CD8-positive, alpha-beta memory T cell (primary cell): ENCODE measurements at regions not wholly inside any gene's neighbourhood (a gene's known extent, or its start where the extent isn't known, plus 50 kb on each side); places are given as distances from the start of the nearest gene placed in this dataset.

Experiments
- CTCF ChIA-PET: fragments of 350-600 bp; sonication (Branson Sonifier 250); formaldehyde crosslinking; loops from one replicate; lab custom pipeline; 2021; ENCODE audit warnings: antibody characterized with exemption; lab: Charles Lee
- POLR2A ChIA-PET: fragments of 350-600 bp; sonication (Branson Sonifier 250); formaldehyde crosslinking; loops from one replicate; lab custom pipeline; 2021; ENCODE audit warnings: antibody characterized with exemption; lab: Charles Lee
- DNase-seq, 5 donors: peaks; one replicate each; pipeline versions ENCODE4 v3.0.0 to v3.0.0-alpha.2; 2020 to 2022; ENCODE audit warnings: mixed read lengths in 1 of 5
- H3K27ac ChIP-seq: one replicate; pipeline ENCODE4 v1.7.0; 2013; ENCODE audit warnings: low read depth, mild to moderate bottlenecking, low read length, moderate library complexity
- H3K27me3 ChIP-seq: 2 replicates; pipeline ENCODE4 v1.7.0; 2013; ENCODE audit warnings: low read length, mild to moderate bottlenecking; ENCODE audit not compliant: insufficient read depth, poor library complexity, severe bottlenecking
- H3K36me3 ChIP-seq: 2 replicates; pipeline ENCODE4 v1.7.0; 2013; ENCODE audit warnings: mild to moderate bottlenecking, low read length, moderate library complexity; ENCODE audit not compliant: insufficient read depth
- H3K4me1 ChIP-seq: 2 replicates; pipeline ENCODE4 v1.7.0; 2013; ENCODE audit warnings: mild to moderate bottlenecking, low read length, moderate library complexity; ENCODE audit not compliant: insufficient read depth
- H3K4me3 ChIP-seq: 2 replicates; pipeline ENCODE4 v1.7.0; 2013; ENCODE audit warnings: mild to moderate bottlenecking, low read length
- H3K9me3 ChIP-seq: 2 replicates; pipeline ENCODE4 v1.7.0; 2013; ENCODE audit warnings: mild to moderate bottlenecking, low read length
- H3K27ac Mint-ChIP-seq, 8 donors: one replicate each; pipeline ENCODE4 v1.8.0; 2020 to 2021; ENCODE audit warnings: mixed read lengths in 8 of 8, mild to moderate bottlenecking in 6 of 8, inconsistent platforms in 3 of 8, moderate library complexity in 3 of 8
- H3K27me3 Mint-ChIP-seq, 2 donors: one replicate each; pipeline ENCODE4 v1.8.0; 2020 to 2021; ENCODE audit warnings: mixed read lengths in 2 of 2, mild to moderate bottlenecking in 1 of 2, moderate library complexity in 1 of 2
- H3K36me3 Mint-ChIP-seq, 3 donors: one replicate each; pipeline ENCODE4 v1.8.0; 2020 to 2021; ENCODE audit warnings: mixed read lengths in 3 of 3, inconsistent platforms in 1 of 3, mild to moderate bottlenecking in 1 of 3
- H3K4me1 Mint-ChIP-seq, 3 donors: one replicate each; pipeline ENCODE4 v1.8.0; 2020 to 2021; ENCODE audit warnings: mixed read lengths in 3 of 3, inconsistent platforms in 1 of 3, mild to moderate bottlenecking in 1 of 3
- H3K4me3 Mint-ChIP-seq, 7 donors: one replicate each; pipeline ENCODE4 v1.8.0; 2020 to 2021; ENCODE audit warnings: mixed read lengths in 7 of 7, mild to moderate bottlenecking in 6 of 7, moderate library complexity in 4 of 7, inconsistent platforms in 2 of 7
- H3K9me3 Mint-ChIP-seq, 5 donors: one replicate each; pipeline ENCODE4 v1.8.0; 2020 to 2022; ENCODE audit warnings: mixed read lengths in 5 of 5, mild to moderate bottlenecking in 3 of 5, moderate library complexity in 2 of 5, inconsistent platforms in 1 of 5

DNA sequence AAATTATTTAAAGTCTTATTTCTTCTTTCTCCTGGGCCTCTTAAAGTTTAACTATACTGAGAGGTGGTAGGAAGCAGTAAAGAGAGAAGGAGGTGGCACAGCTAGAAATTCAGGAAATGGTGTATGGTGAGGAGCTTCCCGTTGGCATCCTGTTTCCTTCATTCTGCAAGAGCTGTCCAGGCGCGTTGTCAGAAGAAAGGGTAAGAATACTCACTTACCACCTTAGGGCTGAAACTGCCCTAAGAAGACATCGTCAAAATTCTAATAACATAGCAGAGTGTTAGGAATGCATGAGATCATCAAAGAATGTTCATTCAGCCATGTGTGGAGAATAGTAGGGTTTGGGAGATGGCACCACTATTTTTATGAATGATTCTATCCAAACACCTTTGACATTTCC, 699.6 kb downstream of the MCTP2 start:
- Mint-ChIP-seq H3K36me3 (no peaks in the 10 kb centered on the region), H3K4me3 (no peak overlapping the region), H3K27me3 (no peaks in the 10 kb centered on the region), H3K27ac (no peak overlapping the region), H3K9me3 (peaks cover 0 to 12% (median 3%) of the 10 kb centered on the region in 5 donors), H3K4me1 (no peaks in the 10 kb centered on the region)
- no peaks in the 10 kb centered on the region for H3K4me1 ChIP-seq
- POLR2A ChIA-PET: no interaction called here
- CTCF ChIA-PET: no interaction called here
- H3K27ac ChIP-seq: no peak overlapping the region
- H3K9me3 ChIP-seq: no peaks in the 10 kb centered on the region
- H3K27me3 ChIP-seq: no peaks in the 10 kb centered on the region
- no peaks in the 10 kb centered on the region for H3K36me3 ChIP-seq
- DNase-seq: no peak
- H3K4me3 ChIP-seq: no peak overlapping the region

DNA sequence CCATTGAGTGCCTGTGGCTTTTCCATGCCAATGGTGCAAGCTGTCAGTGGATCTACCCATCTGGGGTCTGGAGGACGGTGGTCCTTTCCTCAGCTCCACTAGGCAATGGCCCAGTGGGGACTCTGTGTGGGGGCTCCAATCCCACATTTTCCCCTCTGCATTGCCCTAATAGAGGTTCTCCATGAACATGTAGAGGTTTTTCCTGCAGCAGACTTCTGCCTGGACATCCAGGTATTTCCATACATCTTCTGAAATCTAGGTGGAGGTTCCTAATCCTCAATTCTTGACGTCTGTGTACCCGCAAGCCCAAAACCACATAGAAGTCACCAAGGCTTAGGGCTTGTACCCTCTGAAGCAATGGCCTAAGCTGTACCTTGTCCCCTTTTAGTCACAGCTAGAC, 703.1 kb downstream of the MCTP2 start:
- Histone ChIP-seq H3K4me3 (no peak overlapping the region), H3K4me1 (no peaks in the 10 kb centered on the region), H3K27me3 (no peaks in the 10 kb centered on the region), H3K9me3 (no peaks in the 10 kb centered on the region), H3K36me3 (no peaks in the 10 kb centered on the region), H3K27ac (no peak overlapping the region)
- no peaks in the 10 kb centered on the region for H3K4me1 Mint-ChIP-seq
- DNase-seq: no peak
- no peaks in the 10 kb centered on the region for H3K27me3 Mint-ChIP-seq
- peaks cover 0 to 10% (median 3%) of the 10 kb centered on the region in 5 donors for H3K9me3 Mint-ChIP-seq
- no peaks in the 10 kb centered on the region for H3K36me3 Mint-ChIP-seq
- POLR2A ChIA-PET: no interaction called here
- no peak overlapping the region for H3K27ac Mint-ChIP-seq
- no peak overlapping the region for H3K4me3 Mint-ChIP-seq
- CTCF ChIA-PET: no interaction called here

DNA sequence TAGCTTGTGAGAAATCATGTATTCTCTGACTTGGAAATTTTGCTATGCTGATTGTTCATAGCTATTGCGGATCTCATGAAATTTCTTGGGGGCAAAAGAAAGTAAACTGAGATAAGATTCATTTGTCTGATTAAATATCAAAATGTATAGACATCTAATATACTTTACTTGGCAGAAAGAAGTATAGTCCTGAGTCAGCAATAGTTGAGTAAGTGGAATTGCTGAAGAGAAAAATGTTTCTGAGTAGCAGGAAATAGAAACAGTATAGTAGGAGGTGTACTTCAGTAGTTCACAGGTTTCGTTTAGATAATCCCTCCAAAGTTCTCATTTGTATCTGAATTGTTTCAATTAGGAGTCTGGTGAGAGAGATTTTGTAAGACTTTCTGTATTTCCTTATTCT, 705.9 kb downstream of the MCTP2 start:
- Mint-ChIP-seq H3K27me3 (no peaks in the 10 kb centered on the region), H3K36me3 (no peaks in the 10 kb centered on the region), H3K4me1 (no peaks in the 10 kb centered on the region), H3K27ac (no peak overlapping the region), H3K9me3 (peaks cover 0 to 10% (median 3%) of the 10 kb centered on the region in 5 donors), H3K4me3 (no peak overlapping the region)
- no peaks in the 10 kb centered on the region for H3K4me1 ChIP-seq
- no peak overlapping the region for H3K4me3 ChIP-seq
- no peaks in the 10 kb centered on the region for H3K27me3 ChIP-seq
- no peaks in the 10 kb centered on the region for H3K36me3 ChIP-seq
- CTCF ChIA-PET: no interaction called here
- H3K27ac ChIP-seq: no peak overlapping the region
- POLR2A ChIA-PET: no interaction called here
- H3K9me3 ChIP-seq: no peaks in the 10 kb centered on the region
- DNase-seq: no peak

DNA sequence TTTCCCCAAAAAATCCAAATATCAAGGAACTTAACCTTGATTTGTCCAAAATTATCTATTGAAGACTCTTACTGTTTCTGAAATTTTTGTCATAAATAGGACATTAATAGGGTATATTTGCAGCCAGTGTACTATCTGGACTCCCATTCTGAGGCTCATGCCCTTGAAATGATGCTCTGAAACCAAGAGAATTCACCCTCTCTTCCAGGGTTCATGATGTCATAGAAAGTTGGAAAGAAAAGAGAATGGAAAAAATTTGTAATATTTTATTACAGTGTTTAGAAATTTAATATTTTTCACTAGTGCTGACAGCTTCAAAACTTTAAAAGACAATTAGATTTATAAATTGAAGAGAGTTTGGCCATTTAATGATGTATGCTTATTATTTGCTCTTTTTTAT, 712.5 kb downstream of the MCTP2 start:
- Mint-ChIP-seq H3K4me1 (no peaks in the 10 kb centered on the region), H3K4me3 (no peak overlapping the region), H3K36me3 (no peaks in the 10 kb centered on the region), H3K27me3 (no peaks in the 10 kb centered on the region), H3K9me3 (peaks cover 0 to 7% (median 2%) of the 10 kb centered on the region in 5 donors), H3K27ac (no peak overlapping the region)
- ChIA-PET POLR2A (no interaction called here), CTCF (no interaction called here)
- no peaks in the 10 kb centered on the region for H3K27me3 ChIP-seq
- no peaks in the 10 kb centered on the region for H3K4me1 ChIP-seq
- no peak for DNase-seq
- no peak overlapping the region for H3K4me3 ChIP-seq
- no peak overlapping the region for H3K27ac ChIP-seq
- H3K9me3 ChIP-seq: no peaks in the 10 kb centered on the region
- H3K36me3 ChIP-seq: no peaks in the 10 kb centered on the region

DNA sequence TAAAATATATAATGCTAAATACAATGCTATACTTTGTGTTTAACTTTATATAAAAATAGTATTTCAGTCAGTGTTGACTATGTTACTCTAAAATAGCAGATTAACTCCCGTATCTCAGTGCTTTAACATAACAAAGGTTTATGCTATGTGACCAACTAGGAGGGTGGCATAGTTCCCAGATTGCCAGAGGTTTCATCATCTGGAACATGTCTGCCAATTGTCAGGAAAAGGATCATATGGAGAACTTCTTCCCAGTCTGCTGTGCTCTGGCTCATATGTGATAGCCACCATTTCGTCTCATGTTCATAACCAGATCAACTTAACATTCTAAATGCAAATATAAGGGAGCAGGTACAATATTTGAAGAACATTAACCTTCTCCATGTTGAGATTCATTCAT, 720.2 kb downstream of the MCTP2 start:
- Histone ChIP-seq H3K4me1 (no peaks in the 10 kb centered on the region), H3K4me3 (no peak overlapping the region), H3K9me3 (no peaks in the 10 kb centered on the region), H3K27me3 (no peaks in the 10 kb centered on the region), H3K36me3 (no peaks in the 10 kb centered on the region), H3K27ac (no peak overlapping the region)
- Mint-ChIP-seq H3K4me3 (no peak overlapping the region), H3K36me3 (no peaks in the 10 kb centered on the region), H3K4me1 (no peaks in the 10 kb centered on the region), H3K27me3 (peaks cover 0 to 1% of the 10 kb centered on the region in 2 donors), H3K27ac (no peak overlapping the region), H3K9me3 (peaks cover 4 to 22% (median 10%) of the 10 kb centered on the region in 5 donors)
- POLR2A ChIA-PET: no interaction called here
- no peak for DNase-seq
- CTCF ChIA-PET: no interaction called here

DNA sequence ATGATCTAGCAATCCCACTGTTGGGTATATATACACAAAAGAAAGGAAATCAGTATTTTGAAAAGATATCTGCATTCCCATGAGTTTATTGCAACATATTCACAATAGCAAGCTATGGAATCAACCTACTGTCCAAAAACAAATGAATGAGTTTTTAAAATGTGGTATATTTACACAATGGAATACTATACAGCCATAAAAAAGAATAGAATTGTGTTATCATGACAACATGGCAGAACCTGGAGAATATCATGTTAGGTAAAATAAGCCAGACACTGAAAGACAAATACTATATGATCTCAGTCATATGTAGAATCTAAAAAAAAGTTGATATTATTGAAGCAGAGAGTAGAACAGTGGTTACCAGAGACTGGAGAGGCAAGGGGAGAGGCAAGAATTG, 732.6 kb downstream of the MCTP2 start:
- Histone ChIP-seq H3K9me3 (no peaks in the 10 kb centered on the region), H3K27ac (no peak overlapping the region), H3K4me3 (no peak overlapping the region), H3K27me3 (no peaks in the 10 kb centered on the region), H3K36me3 (no peaks in the 10 kb centered on the region), H3K4me1 (no peaks in the 10 kb centered on the region)
- Mint-ChIP-seq H3K4me3 (no peak overlapping the region), H3K27me3 (peaks cover 0 to 1% of the 10 kb centered on the region in 2 donors), H3K9me3 (peaks cover 0 to 12% (median 8%) of the 10 kb centered on the region in 5 donors), H3K4me1 (no peaks in the 10 kb centered on the region), H3K36me3 (no peaks in the 10 kb centered on the region), H3K27ac (no peak overlapping the region)
- CTCF ChIA-PET: no interaction called here
- POLR2A ChIA-PET: no interaction called here
- no peak for DNase-seq

DNA sequence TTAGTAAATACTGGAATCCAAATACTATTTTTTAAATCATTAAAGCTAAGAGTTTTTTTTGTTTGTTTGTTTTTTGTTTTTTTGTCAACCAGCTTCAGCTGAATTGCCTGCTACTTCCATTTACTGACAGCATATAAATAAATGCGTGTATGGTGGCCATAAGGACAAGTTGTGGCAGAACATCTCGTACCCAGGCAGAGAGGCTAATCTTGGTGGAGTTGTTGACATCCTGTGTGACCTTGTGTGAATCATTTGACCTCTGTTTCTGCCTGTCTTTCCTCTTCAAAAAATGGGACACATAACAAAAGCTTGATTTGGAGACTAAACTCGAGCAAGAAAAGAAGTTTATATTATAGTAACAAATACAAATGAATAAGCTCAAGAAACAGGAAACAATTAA, 734.2 kb downstream of the MCTP2 start:
- H3K27ac Mint-ChIP-seq: no peak overlapping the region
- no peaks in the 10 kb centered on the region for H3K36me3 Mint-ChIP-seq
- no peaks in the 10 kb centered on the region for H3K4me1 Mint-ChIP-seq
- ChIA-PET CTCF (no interaction called here), POLR2A (no interaction called here)
- H3K9me3 Mint-ChIP-seq: peaks cover 0 to 8% (median 6%) of the 10 kb centered on the region in 5 donors
- no peaks in the 10 kb centered on the region for H3K36me3 ChIP-seq
- H3K4me3 ChIP-seq: no peak overlapping the region
- H3K27me3 Mint-ChIP-seq: peaks cover 0 to 1% of the 10 kb centered on the region in 2 donors
- no peaks in the 10 kb centered on the region for H3K27me3 ChIP-seq
- no peak for DNase-seq
- no peak overlapping the region for H3K27ac ChIP-seq
- H3K9me3 ChIP-seq: no peaks in the 10 kb centered on the region
- H3K4me3 Mint-ChIP-seq: no peak overlapping the region
- H3K4me1 ChIP-seq: no peaks in the 10 kb centered on the region

DNA sequence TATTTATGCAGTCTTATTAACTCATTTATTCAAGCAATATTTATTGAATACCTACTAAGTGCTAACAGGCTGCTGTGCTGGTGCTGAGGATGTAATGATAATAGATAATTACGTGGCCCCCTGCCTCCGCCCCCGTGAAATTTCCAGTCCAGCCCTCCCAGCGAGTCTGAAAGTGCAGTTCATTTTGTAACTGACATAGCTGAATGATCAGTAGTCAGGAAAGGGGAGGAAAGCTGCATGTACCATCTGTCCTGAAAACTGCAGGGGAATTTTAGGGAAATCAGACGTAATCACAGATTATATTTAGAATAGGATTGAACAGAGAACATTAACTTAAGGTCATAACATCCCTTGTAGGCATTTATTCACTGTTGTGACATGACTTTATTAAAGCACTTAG, 736.8 kb downstream of the MCTP2 start:
- H3K27ac Mint-ChIP-seq: no peak overlapping the region
- no peaks in the 10 kb centered on the region for H3K36me3 Mint-ChIP-seq
- H3K27me3 ChIP-seq: no peaks in the 10 kb centered on the region
- H3K4me3 Mint-ChIP-seq: no peak overlapping the region
- DNase-seq: no peak
- peaks cover 0 to 1% of the 10 kb centered on the region in 2 donors for H3K27me3 Mint-ChIP-seq
- H3K4me1 ChIP-seq: no peaks in the 10 kb centered on the region
- POLR2A ChIA-PET: no interaction called here
- no peaks in the 10 kb centered on the region for H3K36me3 ChIP-seq
- H3K27ac ChIP-seq: no peak overlapping the region
- no peaks in the 10 kb centered on the region for H3K9me3 ChIP-seq
- peaks cover 0 to 8% (median 2%) of the 10 kb centered on the region in 5 donors for H3K9me3 Mint-ChIP-seq
- CTCF ChIA-PET: no interaction called here
- no peak overlapping the region for H3K4me3 ChIP-seq
- H3K4me1 Mint-ChIP-seq: no peaks in the 10 kb centered on the region

DNA sequence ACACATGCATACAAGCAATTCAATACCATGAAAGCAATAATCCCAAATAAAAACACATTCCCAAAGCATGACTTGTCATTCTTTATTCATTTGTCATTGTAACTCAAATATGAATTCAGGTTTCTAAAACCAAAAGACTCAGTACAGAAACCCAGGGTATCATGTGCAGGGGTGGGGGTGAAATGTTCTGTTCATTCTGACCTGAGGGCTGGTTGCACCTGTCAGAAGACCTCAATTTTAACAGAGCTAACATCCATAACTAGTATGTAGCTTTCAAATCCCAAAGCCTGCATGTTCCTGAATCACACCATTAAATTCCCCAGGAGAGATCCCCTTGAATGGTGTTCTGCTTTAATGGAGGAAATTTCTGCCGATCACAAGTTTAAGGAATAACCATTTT, 738.7 kb downstream of the MCTP2 start:
- H3K27ac Mint-ChIP-seq: no peak overlapping the region
- DNase-seq: no peak
- H3K4me1 ChIP-seq: no peaks in the 10 kb centered on the region
- H3K36me3 Mint-ChIP-seq: no peaks in the 10 kb centered on the region
- H3K27me3 Mint-ChIP-seq: peaks cover 0 to 2% of the 10 kb centered on the region in 2 donors
- H3K4me3 ChIP-seq: no peak overlapping the region
- no peaks in the 10 kb centered on the region for H3K27me3 ChIP-seq
- no peaks in the 10 kb centered on the region for H3K4me1 Mint-ChIP-seq
- H3K9me3 ChIP-seq: no peaks in the 10 kb centered on the region
- ChIA-PET CTCF (no interaction called here), POLR2A (no interaction called here)
- no peak overlapping the region for H3K27ac ChIP-seq
- H3K9me3 Mint-ChIP-seq: peaks cover 0 to under 1% (median 0%) of the 10 kb centered on the region in 5 donors
- no peak overlapping the region for H3K4me3 Mint-ChIP-seq
- no peaks in the 10 kb centered on the region for H3K36me3 ChIP-seq
